AG04449 (cell line): ENCODE measurements at regions not wholly inside any gene's neighbourhood (a gene's known extent, or its start where the extent isn't known, plus 50 kb on each side); places are given as distances from the start of the nearest gene placed in this dataset.

Experiments used
- CTCF ChIA-PET: fragments of 350-600 bp; formaldehyde crosslinking; extraction: SDS; loops from one replicate; lab custom pipeline; 2021; ENCODE audit warnings: antibody characterized with exemption; lab: Yijun Ruan, JAX
- POLR2A ChIA-PET: fragments of 400-600, 350-600 bp; formaldehyde crosslinking; extraction: SDS; loops from one replicate; lab custom pipeline; 2020; ENCODE audit warnings: antibody characterized with exemption, inconsistent platforms; lab: Yijun Ruan, JAX
- DNase-seq: peaks from one replicate; pipeline ENCODE4 v3.0.0-alpha.2; 2010; ENCODE audit warnings: low read depth, low spot score
- H3K4me3 ChIP-seq: 2 replicates; pipeline ENCODE4 v1.5.1; 2011; ENCODE audit warnings: low read depth, mild to moderate bottlenecking, control low read depth, low read length
- CTCF ChIP-seq: IDR thresholded peaks from one replicate; pipeline ENCODE4 v1.5.1; 2011; ENCODE audit warnings: mild to moderate bottlenecking, moderate library complexity, low read length, control low read depth, inconsistent platforms; ENCODE audit not compliant: insufficient read depth; ENCODE audit errors: missing control alignments

- H3K4me3 ChIP-seq: no peak overlapping the region
- TF ChIP-seq CTCF: no peak
- ChIA-PET POLR2A (no interaction called here), CTCF (no interaction called here)
- no peak for DNase-seq
Measured at GRCh38 chr2:18232731-18233438, 327.6 kb downstream of the RDH14 start.

GRCh38 chr2:18230668-18231067, 329.8 kb downstream of the RDH14 start:
- H3K4me3 ChIP-seq: no peak overlapping the region
- no peak for TF ChIP-seq CTCF
- POLR2A ChIA-PET: no interaction called here
- no peak for DNase-seq
- CTCF ChIA-PET: interaction anchor here (0.5 kb wide), 1 partner anchor 460 kb away, joined by 3 read pairs; no protein-coding TSS in a partner anchor

GRCh38 chr2:18219676-18220075, 340.8 kb downstream of the RDH14 start:
- peak; percentile 33 for TF ChIP-seq CTCF
- DNase-seq: no peak
- ChIA-PET POLR2A (no interaction called here), CTCF (interaction anchor here (0.8 to 3.8 kb wide), 6 partner anchors 22 to 162 kb away, joined by 3 to 54 read pairs (median 4); no protein-coding TSS in a partner anchor)
- H3K4me3 ChIP-seq: no peak overlapping the region

- CTCF ChIA-PET: interaction anchor here (0.9 to 3.8 kb wide), 2 partner anchors 155 to 160 kb away, joined by 5 to 54 read pairs; no protein-coding TSS in a partner anchor
- no peak for DNase-seq
- POLR2A ChIA-PET: no interaction called here
- TF ChIP-seq CTCF: no peak
- no peak overlapping the region for H3K4me3 ChIP-seq
Measured at GRCh38 chr2:18218160-18218933, 339.9 kb downstream of the KCNS3 start.

GRCh38 chr2:18214936-18215335, 336.5 kb downstream of the KCNS3 start:
- no peak for DNase-seq
- no peak overlapping the region for H3K4me3 ChIP-seq
- POLR2A ChIA-PET: no interaction called here
- CTCF ChIA-PET: interaction anchor here (1.7 to 2.8 kb wide), 2 partner anchors 163 kb away, joined by 6 to 12 read pairs; no protein-coding TSS in a partner anchor
- TF ChIP-seq CTCF: no peak

- no peak for TF ChIP-seq CTCF
- ChIA-PET POLR2A (no interaction called here), CTCF (interaction anchor here (2.8 kb wide), 1 partner anchor 164 kb away, joined by 12 read pairs; no protein-coding TSS in a partner anchor)
- H3K4me3 ChIP-seq: no peak overlapping the region
- no peak for DNase-seq
Measured at GRCh38 chr2:18213986-18214385, 335.5 kb downstream of the KCNS3 start.
